Naive thymus-derived CD8-positive, alpha-beta T cell (primary cell): ENCODE measurements at regions not wholly inside any gene's neighbourhood (a gene's known extent, or its start where the extent isn't known, plus 50 kb on each side); places are given as distances from the start of the nearest gene placed in this dataset.

Source experiments
- ATAC-seq, 2 donors: fragments of 150-1000 bp; cut with Tn5 transposase in 1 of 2; sonication (Bioruptor Pico), chemical (Tn5 transposase) in 1 of 2; 1 replicate in 1 of 2; 2 replicates in 1 of 2; pipeline ENCODE4 v1.10.0; 2021; ENCODE audit warnings: mild to moderate bottlenecking in 2 of 2, moderate library complexity in 2 of 2
- POLR2A ChIA-PET: fragments of 350-600 bp; sonication (Branson Sonifier 250); formaldehyde crosslinking; loops from one replicate; lab custom pipeline; 2021; ENCODE audit warnings: antibody characterized with exemption; lab: Charles Lee
- DNase-seq, 10 donors: peaks; one replicate each; pipeline versions ENCODE4 v3.0.0 to v3.0.0-alpha.2; 2020 to 2022
- H3K27ac Mint-ChIP-seq, 10 donors: one replicate each; pipeline ENCODE4 v1.8.0; 2020 to 2022; ENCODE audit warnings: mild to moderate bottlenecking in 10 of 10, mixed read lengths in 10 of 10, moderate library complexity in 4 of 10, inconsistent platforms in 1 of 10
- H3K27me3 Mint-ChIP-seq, 5 donors: one replicate each; pipeline ENCODE4 v1.8.0; 2021 to 2022; ENCODE audit warnings: mixed read lengths in 5 of 5
- H3K36me3 Mint-ChIP-seq, 3 donors: one replicate each; pipeline ENCODE4 v1.8.0; 2020 to 2022; ENCODE audit warnings: mixed read lengths in 3 of 3, mild to moderate bottlenecking in 2 of 3, inconsistent platforms in 1 of 3
- H3K4me1 Mint-ChIP-seq, 4 donors: one replicate each; pipeline ENCODE4 v1.8.0; 2021 to 2022; ENCODE audit warnings: mixed read lengths in 4 of 4
- H3K4me3 Mint-ChIP-seq, 10 donors: one replicate each; pipeline ENCODE4 v1.8.0; 2020 to 2022; ENCODE audit warnings: mild to moderate bottlenecking in 10 of 10, mixed read lengths in 10 of 10, moderate library complexity in 6 of 10, inconsistent platforms in 1 of 10
- H3K9me3 Mint-ChIP-seq, 9 donors: one replicate each; pipeline ENCODE4 v1.8.0; 2020 to 2022; ENCODE audit warnings: mixed read lengths in 9 of 9, mild to moderate bottlenecking in 3 of 9, inconsistent platforms in 1 of 9, moderate library complexity in 1 of 9

DNA sequence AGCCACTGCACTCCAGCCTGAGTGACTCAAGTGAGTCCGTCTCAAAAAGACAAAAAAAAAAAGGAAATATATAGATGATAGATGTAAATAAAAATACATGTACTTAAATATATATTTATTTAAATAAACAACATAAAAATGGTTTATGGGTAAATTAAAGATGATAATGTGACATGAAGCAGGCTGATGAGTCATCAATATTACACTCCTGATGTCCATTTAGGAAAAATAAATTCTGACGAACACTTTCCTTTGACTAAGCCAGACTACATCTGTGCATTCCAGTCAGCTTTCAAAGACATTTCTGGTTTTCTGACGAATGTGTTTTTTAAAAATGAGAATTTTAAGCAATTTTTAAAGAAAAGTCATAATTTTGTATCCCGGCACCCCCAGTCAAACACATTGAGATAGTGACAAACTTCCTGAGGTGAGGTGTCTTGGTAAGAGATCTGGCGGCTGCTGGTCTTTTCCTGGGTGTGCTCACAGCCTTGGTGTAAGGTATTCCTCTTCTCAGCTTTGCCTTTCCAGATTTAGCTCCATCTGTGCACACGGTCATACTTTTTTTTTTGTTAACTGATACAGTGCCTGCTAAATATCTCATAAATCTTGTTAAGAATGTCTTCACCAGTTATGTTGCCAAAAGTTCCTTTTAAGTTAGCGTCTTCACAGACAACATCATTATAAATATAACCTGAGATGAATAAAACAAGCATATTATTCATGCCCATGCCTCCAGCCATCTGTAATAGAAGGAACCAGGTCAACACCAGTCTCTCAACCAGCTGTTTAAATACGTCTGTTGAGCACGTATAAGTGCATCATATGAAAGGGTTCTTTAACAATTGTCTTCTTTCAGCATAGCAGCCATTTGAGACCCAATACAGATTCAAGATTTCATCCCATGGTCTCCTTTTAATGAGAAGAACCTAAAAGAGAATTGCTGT is 214.5 kb upstream of the PLD5 start:
- Mint-ChIP-seq H3K36me3 (peaks cover 0 to 10% (median 0%) of the 10 kb centered on the region in 3 donors), H3K27me3 (peaks cover 0 to 9% (median under 1%) of the 10 kb centered on the region in 5 donors), H3K4me3 (no peak overlapping the region), H3K4me1 (peaks cover 0 to 2% (median 0%) of the 10 kb centered on the region in 4 donors), H3K27ac (no peak overlapping the region), H3K9me3 (peaks cover 0 to 26% (median 9%) of the 10 kb centered on the region in 9 donors)
- ATAC-seq (no peak), DNase-seq (no peak)
- POLR2A ChIA-PET = no interaction called here

DNA sequence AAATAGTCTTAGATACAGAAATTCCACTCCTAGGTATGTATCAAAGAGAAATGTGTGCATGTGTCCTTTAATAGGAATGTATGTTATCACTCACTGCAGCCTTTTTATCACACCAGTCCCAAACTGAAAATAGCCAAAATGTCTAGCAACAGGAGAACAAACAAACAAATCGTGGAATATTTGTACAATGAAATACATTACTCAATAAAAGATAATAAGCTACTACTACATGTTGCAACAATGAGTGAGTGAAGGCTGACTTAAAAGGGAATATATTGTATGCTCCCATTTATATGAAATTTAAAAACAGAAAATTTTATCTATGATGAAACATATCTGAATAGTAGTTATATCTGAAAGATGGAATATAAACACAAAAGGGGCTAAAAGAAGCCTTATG is 212.1 kb upstream of the PLD5 start:
- no peak overlapping the region for H3K27ac Mint-ChIP-seq
- no peak overlapping the region for H3K4me3 Mint-ChIP-seq
- POLR2A ChIA-PET = no interaction called here
- H3K36me3 Mint-ChIP-seq = peaks cover 0 to 6% (median 0%) of the 10 kb centered on the region in 3 donors
- peaks cover 0 to 5% (median 0%) of the 10 kb centered on the region in 5 donors for H3K27me3 Mint-ChIP-seq
- no peaks in the 10 kb centered on the region for H3K4me1 Mint-ChIP-seq
- H3K9me3 Mint-ChIP-seq = peaks cover 4 to 14% (median 8%) of the 10 kb centered on the region in 9 donors
- DNase-seq (no peak), ATAC-seq (no peak)

DNA sequence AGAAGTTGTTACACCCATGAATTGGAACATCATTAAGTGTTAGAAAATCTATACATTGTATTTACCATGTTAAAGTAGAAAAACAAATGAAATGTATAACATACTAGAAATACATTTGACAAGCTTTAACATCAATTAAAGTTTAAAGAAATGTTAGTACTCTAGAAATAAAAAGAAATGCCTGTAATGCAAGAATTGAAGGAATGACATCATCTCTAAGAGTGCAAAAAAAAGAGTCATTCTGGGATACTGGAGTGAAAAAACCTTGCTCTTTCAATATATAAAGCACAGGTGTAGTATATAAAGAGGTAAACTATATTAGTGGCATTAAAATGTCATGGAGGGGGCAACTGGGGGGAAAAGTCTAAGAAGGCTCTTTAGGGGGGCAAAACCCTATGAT is 210.8 kb upstream of the PLD5 start:
- POLR2A ChIA-PET = no interaction called here
- no peak for DNase-seq
- H3K27me3 Mint-ChIP-seq = peaks cover 0 to 4% (median 2%) of the 10 kb centered on the region in 5 donors

DNA sequence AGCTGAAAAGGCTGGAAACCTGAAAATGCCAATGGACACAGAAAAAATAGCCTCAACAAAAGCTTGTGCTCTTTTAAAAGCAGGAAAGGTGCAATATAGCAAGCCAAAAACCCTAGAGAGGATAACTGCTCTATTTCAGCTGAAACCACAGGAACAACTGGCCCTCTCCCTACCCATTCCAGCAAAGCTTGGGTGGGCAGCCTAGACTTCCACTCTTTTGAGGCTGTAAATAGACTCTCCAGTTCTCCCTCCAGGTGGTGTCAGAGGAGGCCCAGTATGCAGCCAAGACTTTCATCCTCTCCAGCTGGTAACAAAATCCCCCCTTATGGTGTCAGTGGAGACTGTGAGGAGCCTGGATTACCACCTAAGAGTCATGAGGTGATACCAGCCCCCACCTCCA is 206.9 kb upstream of the PLD5 start:
- no peak overlapping the region for H3K4me3 Mint-ChIP-seq
- no peaks in the 10 kb centered on the region for H3K36me3 Mint-ChIP-seq
- H3K27ac Mint-ChIP-seq = no peak overlapping the region
- POLR2A ChIA-PET = no interaction called here
- H3K9me3 Mint-ChIP-seq = peaks cover 0 to 15% (median 6%) of the 10 kb centered on the region in 9 donors
- peaks cover 0 to 4% (median 2%) of the 10 kb centered on the region in 5 donors for H3K27me3 Mint-ChIP-seq
- DNase-seq = no peak
- ATAC-seq = no peak
- H3K4me1 Mint-ChIP-seq = no peaks in the 10 kb centered on the region

More for the DNA sequence above, 210.8 kb upstream of the PLD5 start:
- Mint-ChIP-seq H3K4me3 (no peak overlapping the region), H3K27ac (no peak overlapping the region), H3K4me1 (no peaks in the 10 kb centered on the region), H3K9me3 (peaks cover 0 to 14% (median 7%) of the 10 kb centered on the region in 9 donors), H3K36me3 (no peaks in the 10 kb centered on the region)
- ATAC-seq = no peak

DNA sequence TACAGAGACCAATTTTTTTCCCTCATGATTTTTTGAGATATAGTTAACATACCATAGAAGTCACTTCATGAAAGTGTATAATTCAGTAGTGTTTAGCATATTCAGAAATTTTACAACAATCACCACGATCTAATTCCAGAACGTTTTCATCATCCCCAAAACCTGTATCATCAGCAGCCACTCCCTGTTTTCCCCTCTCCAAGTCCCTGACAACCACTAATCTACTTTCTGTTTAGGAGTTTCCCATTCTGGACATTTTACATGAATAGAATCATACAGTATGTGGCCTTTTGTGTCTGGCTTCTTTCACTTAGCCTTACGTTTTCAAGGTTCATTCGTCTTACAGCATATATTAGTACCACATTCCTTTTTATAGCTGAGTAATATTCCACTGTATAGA is 204.2 kb upstream of the PLD5 start:
- Mint-ChIP-seq H3K4me1 (no peaks in the 10 kb centered on the region), H3K27ac (no peak overlapping the region), H3K36me3 (no peaks in the 10 kb centered on the region), H3K9me3 (peaks cover 0 to 25% (median 8%) of the 10 kb centered on the region in 9 donors), H3K27me3 (peaks cover 1 to 12% (median 4%) of the 10 kb centered on the region in 5 donors), H3K4me3 (no peak overlapping the region)
- ATAC-seq = no peak
- POLR2A ChIA-PET = no interaction called here
- DNase-seq = no peak

DNA sequence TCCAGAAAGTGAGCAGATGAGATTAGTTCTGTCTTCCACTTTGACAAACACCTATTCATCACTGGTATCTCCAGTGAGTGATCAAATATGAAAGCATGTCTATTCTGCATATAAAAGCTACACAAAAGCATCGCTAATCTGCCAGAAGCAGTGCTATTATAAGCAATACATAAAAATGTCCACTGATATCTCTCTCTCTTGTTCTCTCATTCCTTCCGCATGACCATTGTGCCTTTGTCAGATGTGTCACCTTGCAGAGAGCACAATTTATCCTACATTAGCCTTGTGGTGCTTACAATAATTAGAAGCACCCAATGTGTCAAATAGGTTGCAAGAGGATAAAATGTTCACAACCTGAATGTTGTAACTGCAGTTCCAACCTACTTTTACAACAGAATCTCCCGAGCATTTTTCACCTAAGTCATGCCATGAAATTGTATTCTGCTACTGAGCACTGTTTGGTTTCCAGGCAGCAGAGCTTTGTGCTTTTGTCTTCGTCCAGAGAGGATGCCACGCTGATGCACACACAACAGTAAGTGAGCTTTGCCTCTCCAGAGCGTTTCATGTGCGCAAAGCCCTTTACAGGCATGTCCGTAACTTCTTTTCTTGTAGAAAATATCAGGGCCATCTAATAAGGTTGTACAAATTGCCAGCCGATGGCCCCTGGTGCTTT is 198.7 kb upstream of the PLD5 start:
- Mint-ChIP-seq H3K36me3 (no peaks in the 10 kb centered on the region), H3K4me3 (no peak overlapping the region), H3K9me3 (peaks cover 0 to 20% (median 7%) of the 10 kb centered on the region in 9 donors), H3K27me3 (peaks cover 0 to 12% (median 0%) of the 10 kb centered on the region in 5 donors), H3K4me1 (no peaks in the 10 kb centered on the region), H3K27ac (no peak overlapping the region)
- DNase-seq (no peak), ATAC-seq (no peak)
- POLR2A ChIA-PET = no interaction called here

DNA sequence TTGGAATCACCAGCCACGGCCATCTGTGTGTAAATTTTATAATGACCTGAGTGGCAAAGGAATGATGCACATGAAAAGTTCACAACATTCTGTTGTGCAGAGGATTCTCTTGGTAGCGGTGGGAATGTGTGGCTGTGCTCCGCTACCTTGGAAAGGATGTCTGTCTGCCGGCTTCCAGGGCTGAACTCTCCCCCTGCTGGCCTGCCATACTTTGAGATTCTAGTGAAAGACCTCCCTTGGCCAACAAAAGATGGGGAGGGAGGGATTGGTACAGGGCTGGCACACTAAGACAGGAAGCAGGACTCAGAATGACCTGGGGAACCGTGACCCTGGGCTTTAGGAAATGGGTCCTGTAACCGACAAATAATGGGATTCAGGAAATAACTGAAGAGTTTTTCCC is 194.5 kb upstream of the PLD5 start:
- no peak for DNase-seq
- POLR2A ChIA-PET = no interaction called here
- H3K9me3 Mint-ChIP-seq = peaks cover 0 to 22% (median 7%) of the 10 kb centered on the region in 9 donors
- no peaks in the 10 kb centered on the region for H3K4me1 Mint-ChIP-seq
- H3K4me3 Mint-ChIP-seq = no peak overlapping the region
- peaks cover 0 to 5% (median 0%) of the 10 kb centered on the region in 5 donors for H3K27me3 Mint-ChIP-seq
- no peak for ATAC-seq
- H3K27ac Mint-ChIP-seq = no peak overlapping the region
- peaks cover 0 to 2% (median 0%) of the 10 kb centered on the region in 3 donors for H3K36me3 Mint-ChIP-seq

DNA sequence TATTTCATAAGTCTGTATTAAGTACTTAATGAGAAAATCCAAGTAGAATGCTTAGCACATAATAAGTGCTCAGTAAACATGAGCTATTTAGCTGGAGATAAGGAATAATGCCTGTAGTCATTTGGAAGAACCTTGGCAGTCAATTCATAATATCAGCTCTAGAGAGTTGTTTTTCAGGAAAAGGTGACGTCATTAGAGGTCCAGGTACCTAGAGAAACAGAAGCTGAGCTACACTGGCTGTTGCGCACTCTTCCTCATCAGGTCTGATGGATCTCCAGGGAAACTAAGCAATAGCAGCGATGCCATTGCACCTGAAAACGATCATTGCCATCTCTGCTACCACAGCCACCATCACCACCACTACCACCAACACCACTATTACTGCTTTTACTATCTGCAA is 187.8 kb upstream of the PLD5 start:
- DNase-seq (no peak), ATAC-seq (no peak)
- POLR2A ChIA-PET = no interaction called here
- Mint-ChIP-seq H3K4me1 (no peaks in the 10 kb centered on the region), H3K36me3 (peaks cover 0 to 2% (median 0%) of the 10 kb centered on the region in 3 donors), H3K27ac (no peak overlapping the region), H3K27me3 (peaks cover 0 to 18% (median 2%) of the 10 kb centered on the region in 5 donors), H3K4me3 (no peak overlapping the region), H3K9me3 (peaks cover 0 to 12% (median 6%) of the 10 kb centered on the region in 9 donors)

DNA sequence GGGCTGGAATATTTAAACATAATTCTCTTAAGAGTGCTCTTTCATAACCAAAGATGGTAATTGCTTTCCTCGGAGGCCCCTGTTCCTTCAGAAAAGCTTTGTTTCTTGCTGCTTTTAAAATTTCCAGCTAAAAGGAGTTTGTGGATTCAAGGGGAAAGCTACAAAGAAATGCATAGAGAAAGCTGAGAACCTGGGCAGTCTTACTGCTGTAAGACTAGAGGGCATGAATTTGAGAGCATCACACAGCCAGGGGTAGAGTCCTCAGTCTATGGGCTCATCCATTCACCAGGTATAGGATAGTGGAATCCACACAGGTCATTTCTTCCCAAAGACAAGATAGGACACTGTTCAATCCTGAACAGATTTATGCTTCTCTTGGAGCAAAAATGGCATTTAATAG is 186.3 kb upstream of the PLD5 start:
- H3K9me3 Mint-ChIP-seq = peaks cover 0 to 12% (median 6%) of the 10 kb centered on the region in 9 donors
- POLR2A ChIA-PET = no interaction called here
- no peak overlapping the region for H3K4me3 Mint-ChIP-seq
- H3K4me1 Mint-ChIP-seq = no peaks in the 10 kb centered on the region
- no peak for DNase-seq
- no peak for ATAC-seq
- peaks cover 0 to 19% (median 2%) of the 10 kb centered on the region in 5 donors for H3K27me3 Mint-ChIP-seq
- H3K36me3 Mint-ChIP-seq = peaks cover 0 to 2% (median 0%) of the 10 kb centered on the region in 3 donors
- H3K27ac Mint-ChIP-seq = no peak overlapping the region

DNA sequence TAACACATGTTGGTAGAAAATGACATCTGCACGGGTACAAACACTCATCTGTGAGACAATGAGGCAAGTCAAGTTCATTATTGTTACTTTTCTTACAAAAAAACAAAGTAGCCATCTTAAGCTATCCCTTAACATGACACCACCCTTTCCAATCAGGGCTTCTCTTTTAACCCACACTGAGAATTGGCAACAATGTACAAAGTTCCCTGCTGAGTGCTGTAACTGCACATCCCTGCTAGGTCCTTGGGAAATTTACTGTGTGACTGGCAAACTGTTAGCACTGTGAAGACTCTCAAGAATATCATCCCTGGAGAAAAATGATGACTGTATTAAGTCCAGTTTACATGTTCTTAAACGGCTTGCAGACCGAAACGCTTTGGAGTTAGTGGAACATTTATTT is 185.8 kb upstream of the PLD5 start:
- Mint-ChIP-seq H3K27ac (no peak overlapping the region), H3K9me3 (peaks cover 0 to 12% (median 6%) of the 10 kb centered on the region in 9 donors), H3K27me3 (peaks cover 0 to 24% (median 2%) of the 10 kb centered on the region in 5 donors), H3K36me3 (peaks cover 0 to 2% (median 0%) of the 10 kb centered on the region in 3 donors), H3K4me1 (no peaks in the 10 kb centered on the region), H3K4me3 (no peak overlapping the region)
- ATAC-seq = no peak
- DNase-seq = no peak
- POLR2A ChIA-PET = no interaction called here

DNA sequence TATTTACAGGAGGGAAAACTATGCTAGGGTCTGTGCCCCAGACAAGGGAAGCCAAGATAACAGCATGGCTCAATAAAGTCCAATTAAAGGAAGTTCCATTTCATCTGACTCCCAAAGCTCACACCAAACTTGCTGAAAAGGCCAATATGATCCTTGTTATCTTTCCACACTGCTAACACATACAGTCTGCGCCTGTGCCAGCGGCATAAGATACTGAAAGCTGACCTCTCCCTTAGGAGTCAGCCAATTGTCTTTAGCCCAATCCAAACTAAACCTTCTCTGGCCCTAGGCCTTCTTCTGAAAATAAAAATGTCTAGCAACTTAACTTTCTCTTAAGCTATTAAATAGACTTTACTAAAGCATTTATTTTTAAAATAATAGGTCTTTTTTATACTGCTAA is 179.0 kb upstream of the PLD5 start:
- H3K4me1 Mint-ChIP-seq = no peaks in the 10 kb centered on the region
- H3K27me3 Mint-ChIP-seq = peaks cover 4 to 14% (median 11%) of the 10 kb centered on the region in 5 donors
- H3K36me3 Mint-ChIP-seq = no peaks in the 10 kb centered on the region
- DNase-seq (no peak), ATAC-seq (no peak)
- POLR2A ChIA-PET = no interaction called here
- H3K27ac Mint-ChIP-seq = no peak overlapping the region
- no peak overlapping the region for H3K4me3 Mint-ChIP-seq
- H3K9me3 Mint-ChIP-seq = no peaks in the 10 kb centered on the region

DNA sequence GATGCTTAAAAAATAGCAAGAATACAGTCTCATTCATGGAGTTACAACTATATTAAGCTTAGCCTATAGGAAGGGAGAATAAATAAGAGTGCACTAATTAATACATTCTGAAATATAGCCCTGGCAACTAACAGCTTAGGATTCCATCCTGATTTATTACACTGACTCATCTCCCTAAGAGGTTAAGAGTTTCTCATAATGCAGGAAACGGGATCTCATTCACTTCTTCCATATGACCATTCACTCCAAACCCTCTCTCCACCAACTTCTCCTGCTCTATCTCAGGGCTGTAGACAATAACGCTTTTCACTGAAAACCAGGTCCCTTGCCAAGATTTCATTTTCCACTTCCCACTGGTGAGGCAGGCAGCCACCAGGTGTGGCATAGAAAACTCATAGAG is 168.5 kb upstream of the PLD5 start:
- no peak overlapping the region for H3K4me3 Mint-ChIP-seq
- H3K27ac Mint-ChIP-seq = no peak overlapping the region
- no peak for DNase-seq
- peaks cover 0 to 18% (median 5%) of the 10 kb centered on the region in 5 donors for H3K27me3 Mint-ChIP-seq
- peaks cover 0 to 2% (median 0%) of the 10 kb centered on the region in 4 donors for H3K4me1 Mint-ChIP-seq
- H3K9me3 Mint-ChIP-seq = peaks cover 0 to 10% (median 0%) of the 10 kb centered on the region in 9 donors
- POLR2A ChIA-PET = no interaction called here
- H3K36me3 Mint-ChIP-seq = no peaks in the 10 kb centered on the region
- no peak for ATAC-seq

DNA sequence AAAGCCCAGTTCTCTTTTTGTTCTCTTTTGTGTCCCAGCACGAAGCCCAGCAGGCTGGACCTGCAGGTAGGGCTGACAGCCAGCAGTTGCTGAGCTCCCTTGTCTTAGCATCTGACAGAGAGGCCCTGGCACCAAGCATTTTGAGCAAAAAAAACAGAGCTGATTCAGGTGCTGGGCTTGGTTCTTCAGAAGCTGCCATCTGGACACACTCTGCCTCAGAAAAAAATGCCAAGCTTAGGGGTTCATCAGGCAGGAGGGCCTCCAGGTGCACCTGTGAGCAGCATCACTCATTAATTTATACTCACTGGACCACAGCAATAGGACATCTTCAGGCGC is 167.1 kb upstream of the PLD5 start:
- peaks cover 0 to 6% (median 2%) of the 10 kb centered on the region in 9 donors for H3K9me3 Mint-ChIP-seq
- POLR2A ChIA-PET = no interaction called here
- H3K36me3 Mint-ChIP-seq = no peaks in the 10 kb centered on the region
- no peak for ATAC-seq
- H3K4me3 Mint-ChIP-seq = no peak overlapping the region
- peaks cover 2 to 7% (median 5%) of the 10 kb centered on the region in 5 donors for H3K27me3 Mint-ChIP-seq
- peaks cover 0 to 2% (median 0%) of the 10 kb centered on the region in 4 donors for H3K4me1 Mint-ChIP-seq
- no peak overlapping the region for H3K27ac Mint-ChIP-seq
- DNase-seq = no peak
